Urothelium cell line (cell line): ENCODE measurements at regions not wholly inside any gene's neighbourhood (a gene's known extent, or its start where the extent isn't known, plus 50 kb on each side); places are given as distances from the start of the nearest gene placed in this dataset.
"Not testable (repeated sequence)": the region's sequence is repeated elsewhere in the genome, so short reads cannot be mapped to it uniquely, and the experiment has no call there.

Experiments
- DNase-seq: peaks from one replicate; pipeline ENCODE4 v3.0.0; 2011; ENCODE audit warnings: low spot score, mixed read lengths
- FAIRE-seq: peaks from 2 replicates; lab custom pipeline; 2011; peaks lifted over from hg19 to GRCh38; lab: Jason Lieb, UNC

GRCh38 chr10:25797888-25798429 is 136.1 kb upstream of the MYO3A start:
- FAIRE-seq = no peak
- no peak for DNase-seq

GRCh38 chr10:25804505-25804904 is 129.5 kb upstream of the MYO3A start:
- DNase-seq (no peak), FAIRE-seq (no peak)

- no peak for DNase-seq
- no peak for FAIRE-seq
Observed at GRCh38 chr10:25805986-25806385, 128.0 kb upstream of the MYO3A start.

GRCh38 chr10:25808372-25808771 is 125.7 kb upstream of the MYO3A start:
- DNase-seq = no peak
- FAIRE-seq = no peak

GRCh38 chr10:25811052-25811685 is 122.9 kb upstream of the MYO3A start:
- no peak for FAIRE-seq
- DNase-seq = no peak

- DNase-seq = no peak
- no peak for FAIRE-seq
Observed at GRCh38 chr10:25813511-25813910, 120.5 kb upstream of the MYO3A start.

- FAIRE-seq = no peak
- DNase-seq = peak; percentile 6
Observed at GRCh38 chr10:25815236-25815635, 118.8 kb upstream of the MYO3A start.

- DNase-seq = no peak
- FAIRE-seq = no peak
Observed at GRCh38 chr10:25815999-25816768, 117.8 kb upstream of the MYO3A start.

GRCh38 chr10:25817200-25817599 is 116.8 kb upstream of the MYO3A start:
- FAIRE-seq = no peak
- DNase-seq = no peak

GRCh38 chr10:25818751-25819150 is 115.3 kb upstream of the MYO3A start:
- DNase-seq (no peak), FAIRE-seq (no peak)

- FAIRE-seq (no peak), DNase-seq (no peak)
Observed at GRCh38 chr10:25820472-25820871, 113.6 kb upstream of the MYO3A start.

- FAIRE-seq (no peak), DNase-seq (no peak)
Observed at GRCh38 chr10:25820874-25821273, 113.2 kb upstream of the MYO3A start.

GRCh38 chr10:25824050-25824449 is 110.0 kb upstream of the MYO3A start:
- FAIRE-seq = no peak
- no peak for DNase-seq

GRCh38 chr10:25828475-25828874 is 105.6 kb upstream of the MYO3A start:
- no peak for FAIRE-seq
- DNase-seq = no peak

GRCh38 chr10:25831080-25831479 is 102.9 kb upstream of the MYO3A start:
- no peak for FAIRE-seq
- DNase-seq = no peak

GRCh38 chr10:25839683-25840082 is 94.3 kb upstream of the MYO3A start:
- FAIRE-seq (no peak), DNase-seq (no peak)

GRCh38 chr10:25840875-25841274 is 93.2 kb upstream of the MYO3A start:
- not testable (repeated sequence) for DNase-seq, FAIRE-seq

- FAIRE-seq = no peak
Observed at GRCh38 chr10:25842146-25842545, 91.9 kb upstream of the MYO3A start.

GRCh38 chr10:25843551-25844170 is 90.4 kb upstream of the MYO3A start:
- DNase-seq (no peak), FAIRE-seq (no peak)

More at GRCh38 chr10:25842146-25842545, 91.9 kb upstream of the MYO3A start:
- DNase-seq = no peak

GRCh38 chr10:25844716-25845115 is 89.3 kb upstream of the MYO3A start:
- not testable (repeated sequence) for FAIRE-seq, DNase-seq

- DNase-seq = no peak
- FAIRE-seq = no peak
Observed at GRCh38 chr10:25849268-25849667, 84.8 kb upstream of the MYO3A start.

- DNase-seq (no peak), FAIRE-seq (no peak)
Observed at GRCh38 chr10:25849988-25850387, 84.0 kb upstream of the MYO3A start.
